Mesothelial cell of epicardium (in vitro differentiated cells): ENCODE measurements at regions not wholly inside any gene's neighbourhood (a gene's known extent, or its start where the extent isn't known, plus 50 kb on each side); places are given as distances from the start of the nearest gene placed in this dataset.

ENCODE experiments used
- DNase-seq, 2 experiments: peaks; one replicate each; pipeline ENCODE4 v3.0.0; 2021; ENCODE audit warnings: low spot score in 2 of 2; ENCODE audit not compliant: unreplicated experiment in 2 of 2
- H3K27ac Mint-ChIP-seq: 2 replicates; pipeline ENCODE4 v1.8.0; 2021; ENCODE audit warnings: mixed read lengths
- H3K27me3 Mint-ChIP-seq: 2 replicates; pipeline ENCODE4 v1.8.0; 2021; ENCODE audit warnings: low read depth, mixed read lengths
- H3K36me3 Mint-ChIP-seq: 2 replicates; pipeline ENCODE4 v1.8.0; 2021; ENCODE audit warnings: mixed read lengths
- H3K4me1 Mint-ChIP-seq: 2 replicates; pipeline ENCODE4 v1.8.0; 2021; ENCODE audit warnings: mixed read lengths
- H3K4me3 Mint-ChIP-seq: 2 replicates; pipeline ENCODE4 v1.8.0; 2021; ENCODE audit warnings: mild to moderate bottlenecking, moderate library complexity, mixed read lengths
- H3K9me3 Mint-ChIP-seq: 2 replicates; pipeline ENCODE4 v1.8.0; 2021; ENCODE audit warnings: mixed read lengths
- CTCF ChIP-seq: fragments of 200-600 bp; sonication (generic); IDR thresholded peaks from one replicate; pipeline ENCODE4 v1.5.0; 2021; ENCODE audit warnings: antibody characterized with exemption; ENCODE audit not compliant: unreplicated experiment

- Mint-ChIP-seq H3K27me3 (no peaks in the 10 kb centered on the region), H3K36me3 (no peaks in the 10 kb centered on the region), H3K4me3 (no peak overlapping the region), H3K27ac (no peak overlapping the region), H3K4me1 (peaks cover 16% of the 10 kb centered on the region), H3K9me3 (no peaks in the 10 kb centered on the region)
- DNase-seq = no peak
- no peak for TF ChIP-seq CTCF
Observed at GRCh38 chr12:116463366-116463765, 95.8 kb upstream of the MAP1LC3B2 start.

GRCh38 chr12:116465407-116465806, 93.8 kb upstream of the MAP1LC3B2 start:
- DNase-seq = no peak
- Mint-ChIP-seq H3K4me1 (peaks cover 9% of the 10 kb centered on the region), H3K36me3 (no peaks in the 10 kb centered on the region), H3K27me3 (no peaks in the 10 kb centered on the region), H3K4me3 (no peak overlapping the region), H3K27ac (no peak overlapping the region), H3K9me3 (no peaks in the 10 kb centered on the region)
- no peak for TF ChIP-seq CTCF

- DNase-seq = no peak
- Mint-ChIP-seq H3K27ac (no peak overlapping the region), H3K9me3 (no peaks in the 10 kb centered on the region), H3K27me3 (no peaks in the 10 kb centered on the region), H3K4me1 (peaks cover 8% of the 10 kb centered on the region), H3K4me3 (no peak overlapping the region), H3K36me3 (no peaks in the 10 kb centered on the region)
- TF ChIP-seq CTCF = no peak
Observed at GRCh38 chr12:116465856-116466255, 93.3 kb upstream of the MAP1LC3B2 start.

- Mint-ChIP-seq H3K4me3 (no peak overlapping the region), H3K27ac (no peak overlapping the region), H3K27me3 (no peaks in the 10 kb centered on the region), H3K4me1 (peaks cover 8% of the 10 kb centered on the region), H3K36me3 (no peaks in the 10 kb centered on the region), H3K9me3 (no peaks in the 10 kb centered on the region)
- no peak for TF ChIP-seq CTCF
- DNase-seq = no peak
Observed at GRCh38 chr12:116466536-116466935, 92.6 kb upstream of the MAP1LC3B2 start.

GRCh38 chr12:116469344-116469743, 89.8 kb upstream of the MAP1LC3B2 start:
- Mint-ChIP-seq H3K4me3 (no peak overlapping the region), H3K4me1 (peaks cover 5% of the 10 kb centered on the region), H3K27me3 (no peaks in the 10 kb centered on the region), H3K36me3 (no peaks in the 10 kb centered on the region), H3K27ac (no peak overlapping the region), H3K9me3 (peaks cover 13% of the 10 kb centered on the region)
- DNase-seq = no peak
- no peak for TF ChIP-seq CTCF

- Mint-ChIP-seq H3K4me3 (no peak overlapping the region), H3K4me1 (peaks cover 3% of the 10 kb centered on the region), H3K36me3 (peaks cover 5% of the 10 kb centered on the region), H3K27me3 (no peaks in the 10 kb centered on the region), H3K27ac (no peak overlapping the region), H3K9me3 (peaks cover 24% of the 10 kb centered on the region)
- TF ChIP-seq CTCF = no peak
- DNase-seq = no peak
Observed at GRCh38 chr12:116471544-116471943, 87.6 kb upstream of the MAP1LC3B2 start.
